COLO668 (cell line): ENCODE measurements at regions not wholly inside any gene's neighbourhood (a gene's known extent, or its start where the extent isn't known, plus 50 kb on each side); places are given as distances from the start of the nearest gene placed in this dataset.

Experiments
- DNase-seq: peaks from one replicate; lab custom pipeline; 2025; ENCODE audit not compliant: unreplicated experiment; lab: John Stamatoyannopoulos, UW

GRCh38 chr5:18027241-18027867, 393.1 kb downstream of the TAF11L14 start:
- DNase-seq: no peak

DNA sequence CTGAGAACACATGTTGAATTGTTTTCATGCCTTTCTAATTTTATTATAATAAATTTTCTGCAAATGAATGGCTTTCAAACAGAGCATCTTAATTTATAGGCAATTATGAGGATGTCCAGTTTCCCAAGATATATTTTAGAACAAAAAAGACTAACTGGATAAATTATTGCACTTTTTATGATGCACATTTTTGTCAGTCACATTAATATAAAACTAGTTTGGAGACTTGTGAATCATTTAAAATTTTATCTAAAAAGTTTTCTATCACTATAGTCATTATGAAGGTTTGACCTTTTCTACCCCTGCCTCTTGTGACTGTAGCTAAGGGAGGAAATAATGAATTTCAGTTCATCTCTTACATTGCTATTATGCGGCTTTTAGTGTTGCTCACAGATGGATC, 393.8 kb downstream of the TAF11L14 start:
- no peak for DNase-seq

- no peak for DNase-seq
Observed at GRCh38 chr5:18032744-18033143, 398.5 kb downstream of the TAF11L14 start.

DNA sequence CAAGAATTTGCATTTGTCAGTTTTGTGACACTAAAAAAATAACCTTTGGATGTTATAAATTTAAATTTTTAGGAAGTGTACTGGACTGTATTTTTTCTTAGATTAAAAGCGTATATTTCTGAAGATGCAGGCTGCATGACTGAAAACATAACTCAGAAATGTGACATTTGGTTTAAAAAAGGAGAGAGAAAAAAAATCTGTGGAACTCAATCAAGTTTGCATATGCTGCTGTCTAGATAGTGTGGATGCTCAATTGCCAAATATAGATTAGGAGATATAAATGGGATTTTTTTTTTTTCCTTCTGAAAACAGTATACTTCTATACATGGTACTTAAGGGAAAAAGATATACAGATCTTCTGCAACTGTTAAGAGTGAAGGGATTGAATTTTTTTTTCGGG, 402.3 kb downstream of the TAF11L14 start:
- DNase-seq: no peak

DNA sequence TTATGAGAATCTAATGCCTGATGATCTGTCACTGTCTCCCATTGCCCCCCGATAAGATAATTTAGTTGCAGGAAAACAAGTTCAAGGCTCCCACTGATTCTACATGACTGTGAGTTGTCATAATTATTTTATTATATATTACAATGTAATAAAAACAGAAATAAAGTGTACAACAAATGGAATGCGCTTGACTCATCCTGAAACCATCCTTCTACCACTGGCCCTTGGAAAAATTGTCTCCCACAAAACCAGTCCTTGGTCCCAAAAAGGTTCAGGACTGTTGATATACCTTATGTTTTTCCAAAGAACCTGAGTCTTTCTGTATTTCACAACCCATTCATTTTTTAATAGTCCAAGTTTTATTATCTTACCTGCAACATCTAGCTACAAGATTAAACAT, 403.5 kb downstream of the TAF11L14 start:
- no peak for DNase-seq

- no peak for DNase-seq
Observed at GRCh38 chr5:18043344-18043743, 409.1 kb downstream of the TAF11L14 start.

GRCh38 chr5:18048449-18048848, 414.2 kb downstream of the TAF11L14 start:
- no peak for DNase-seq

DNA sequence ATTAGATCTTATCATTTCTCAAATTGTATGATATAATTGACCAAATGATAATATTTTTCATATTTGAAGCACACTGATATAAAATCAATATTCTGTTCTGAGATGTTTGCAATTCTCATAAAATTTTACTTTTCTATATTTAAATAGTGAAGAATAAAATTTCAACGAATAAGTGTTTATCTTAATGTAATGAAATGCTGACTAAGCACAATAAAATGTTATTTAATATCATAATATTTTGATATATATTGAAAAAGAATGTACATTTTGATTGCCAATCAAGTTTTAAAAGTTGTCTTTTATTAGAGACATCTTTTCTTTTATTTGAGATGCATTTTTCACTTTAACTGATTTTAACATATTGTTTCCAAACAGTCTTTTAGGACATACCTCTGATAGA, 416.1 kb downstream of the TAF11L14 start:
- DNase-seq: no peak

GRCh38 chr5:18050776-18051175, 416.5 kb downstream of the TAF11L14 start:
- no peak for DNase-seq

GRCh38 chr5:18051953-18052352, 417.7 kb downstream of the TAF11L14 start:
- no peak for DNase-seq

DNA sequence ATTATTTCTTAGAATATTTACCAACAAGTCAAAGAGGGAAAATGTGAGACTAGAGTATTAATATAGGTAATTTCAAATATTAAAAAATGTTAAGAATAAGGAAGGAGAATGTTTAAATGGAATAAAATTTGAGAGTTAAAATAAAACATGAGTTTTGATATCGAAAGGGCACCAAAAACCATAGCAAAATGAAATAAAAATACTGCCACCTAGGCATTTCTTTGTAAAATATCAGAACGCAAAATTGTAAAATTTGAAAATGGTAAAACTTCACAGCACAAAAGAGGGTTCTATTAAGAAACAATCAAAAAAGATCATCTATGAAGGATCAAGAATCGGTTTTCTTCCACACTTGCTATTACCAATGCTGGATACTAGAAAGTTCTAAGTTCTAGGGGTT, 418.3 kb downstream of the TAF11L14 start:
- DNase-seq: no peak

DNA sequence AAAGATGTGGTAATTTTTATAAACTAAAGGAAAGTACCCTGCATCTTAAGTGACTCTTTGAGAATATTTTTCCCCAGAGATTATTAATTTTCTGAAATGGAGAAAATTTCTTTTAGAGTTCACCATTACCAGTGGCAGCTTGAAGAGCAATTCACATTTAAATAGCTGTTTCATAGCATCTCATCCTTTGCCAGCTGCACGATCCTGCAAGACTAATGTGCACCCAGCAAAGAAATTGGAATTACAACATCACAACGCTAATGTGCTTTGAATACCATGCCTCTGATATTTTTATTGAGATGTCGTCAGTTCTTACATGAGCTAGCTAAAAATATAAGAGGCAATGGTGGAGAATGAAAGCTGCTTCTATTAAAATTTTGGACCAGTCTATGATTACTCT, 423.5 kb downstream of the TAF11L14 start:
- no peak for DNase-seq

- no peak for DNase-seq
Observed at GRCh38 chr5:18067615-18068014, 433.4 kb downstream of the TAF11L14 start.

DNA sequence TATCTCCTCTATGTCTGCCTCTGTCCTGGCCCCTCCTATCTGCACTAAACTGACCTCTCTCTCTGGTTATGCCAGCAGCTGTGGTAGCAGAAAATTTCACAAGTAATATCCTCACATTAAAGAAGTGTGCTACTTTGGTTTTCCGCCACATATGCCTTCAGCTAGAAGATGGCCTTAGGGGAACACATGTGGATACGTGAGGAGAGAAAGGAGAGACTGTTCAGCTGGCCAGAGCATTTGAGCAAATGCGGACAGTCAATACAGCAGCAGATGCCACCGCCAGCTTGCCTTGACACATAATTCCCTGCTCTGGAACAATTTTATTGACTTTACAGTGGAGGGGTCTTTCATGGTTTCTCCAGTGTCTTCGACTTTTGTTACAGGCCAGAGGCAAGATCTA, 434.6 kb downstream of the TAF11L14 start:
- no peak for DNase-seq

DNA sequence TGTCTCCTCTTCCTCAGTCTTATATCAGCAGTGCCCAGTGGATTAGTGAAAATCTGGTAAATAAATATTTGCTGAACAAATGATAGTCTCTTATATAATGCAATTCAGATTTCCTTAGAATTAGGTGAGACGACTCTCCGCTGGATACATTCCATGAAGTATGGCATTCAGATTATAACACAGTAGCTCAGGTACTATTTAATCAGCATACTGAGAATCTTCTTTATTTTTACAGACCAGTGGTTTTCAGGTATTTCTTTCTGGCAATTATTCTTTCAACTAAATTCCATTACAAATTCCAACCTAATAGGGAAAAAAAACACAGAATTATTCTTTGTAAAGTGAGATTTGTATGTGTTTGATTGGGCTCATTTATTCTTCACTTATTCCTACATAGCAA, 435.5 kb downstream of the TAF11L14 start:
- DNase-seq: no peak

DNA sequence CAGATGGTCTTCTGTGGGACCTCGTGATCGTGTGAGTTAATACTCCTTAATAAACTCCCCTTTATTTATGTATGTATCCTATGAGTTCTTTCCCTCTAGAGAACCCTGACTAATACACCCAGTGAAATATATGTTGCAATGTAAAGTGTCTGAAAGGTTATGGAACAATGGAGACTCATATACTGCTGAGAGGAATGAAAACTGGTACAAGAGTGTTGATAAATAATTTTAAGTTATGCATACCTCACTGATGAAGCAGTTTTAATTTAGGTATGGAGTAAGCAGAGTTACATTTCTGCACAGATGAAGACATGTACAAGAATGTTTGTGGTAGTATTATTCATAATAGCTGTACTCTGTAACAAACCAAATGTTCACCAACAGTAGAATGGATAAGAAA, 438.3 kb downstream of the TAF11L14 start:
- DNase-seq: no peak

GRCh38 chr5:18074961-18075360, 440.7 kb downstream of the TAF11L14 start:
- no peak for DNase-seq

DNA sequence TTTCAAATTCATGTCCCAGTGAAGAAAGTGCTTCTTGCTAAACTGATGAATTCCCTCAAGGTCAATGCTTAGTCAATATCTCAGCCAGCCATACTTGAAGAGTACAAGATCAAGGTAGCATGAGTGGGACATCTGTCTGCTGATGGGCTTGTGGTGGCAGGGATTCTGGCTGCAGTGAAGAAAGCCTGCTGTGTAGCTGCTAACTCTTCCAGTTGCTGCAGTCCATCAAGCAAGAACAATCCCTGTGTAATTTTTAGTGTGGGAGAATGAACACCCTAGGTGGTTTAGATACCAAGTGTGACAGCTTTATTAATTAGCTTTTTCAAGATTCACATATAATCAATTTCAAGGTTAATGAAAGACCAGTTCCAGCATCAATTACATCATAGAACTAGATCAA, 443.9 kb downstream of the TAF11L14 start:
- DNase-seq: no peak

- no peak for DNase-seq
Observed at GRCh38 chr5:18079831-18080230, 445.6 kb downstream of the TAF11L14 start.

DNA sequence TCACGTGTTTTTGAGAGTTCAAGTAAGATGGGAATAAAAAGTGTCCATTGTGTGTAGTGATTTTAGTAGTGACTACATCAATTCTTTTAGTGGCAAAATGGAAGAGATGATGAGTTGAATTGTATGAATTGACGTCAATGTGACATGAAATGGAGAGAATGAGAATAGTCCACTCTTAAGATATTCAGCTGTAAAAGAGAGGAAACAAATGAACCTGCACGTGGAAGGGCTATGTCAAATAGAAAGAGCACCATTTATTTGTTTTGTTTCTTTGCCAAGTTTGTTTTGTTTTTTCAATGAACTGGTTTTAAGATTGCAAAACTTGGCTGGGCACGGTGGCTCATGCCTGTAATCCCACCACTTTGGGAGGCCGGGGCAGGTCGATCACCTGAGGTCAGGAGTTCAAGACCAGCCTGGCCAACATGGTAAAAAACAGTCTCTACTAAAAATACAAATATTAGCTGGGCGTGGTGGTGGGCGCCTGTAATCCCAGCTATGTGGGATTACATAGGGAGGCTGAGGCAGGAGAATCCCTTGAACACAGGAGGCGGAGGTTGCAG, 453.8 kb downstream of the TAF11L14 start:
- DNase-seq: no peak

GRCh38 chr5:18090177-18090576, 455.9 kb downstream of the TAF11L14 start:
- DNase-seq: no peak

- DNase-seq: no peak
Observed at GRCh38 chr5:18091142-18091541, 456.9 kb downstream of the TAF11L14 start.

- DNase-seq: no peak
Observed at GRCh38 chr5:18091758-18092157, 457.5 kb downstream of the TAF11L14 start.
